Anterior cingulate cortex (tissue), 58 donors: ENCODE measurements at regions not wholly inside any gene's neighbourhood (a gene's known extent, or its start where the extent isn't known, plus 50 kb on each side); places are given as distances from the start of the nearest gene placed in this dataset.
"Not testable (repeated sequence)": the region's sequence is repeated elsewhere in the genome, so short reads cannot be mapped to it uniquely, and the experiment has no call there.

Experiments
- DNase-seq, 58 donors: peaks; one replicate each; lab custom pipeline; 2025; lab: John Stamatoyannopoulos, UW

DNA sequence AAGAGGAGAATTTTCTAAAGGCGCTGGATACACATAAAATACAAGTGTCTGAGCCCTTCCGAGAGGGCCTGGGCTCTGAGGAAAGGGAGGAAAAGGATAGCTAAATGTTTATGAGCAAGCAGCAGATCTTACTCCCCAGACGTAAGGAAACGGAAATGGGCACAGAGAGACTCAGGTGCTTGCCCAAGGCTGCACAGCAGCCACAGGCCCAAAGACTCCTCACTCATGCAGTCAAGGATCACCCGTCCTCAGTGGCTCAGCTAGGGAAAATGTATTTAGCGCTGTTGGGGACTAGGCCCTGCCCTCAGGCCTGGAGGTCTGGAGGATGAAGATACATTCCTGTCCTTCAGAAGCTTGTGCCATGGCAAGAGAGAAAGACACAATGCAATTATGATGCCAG is 107.2 kb upstream of the SYT13 start:
- DNase-seq, result no peak

DNA sequence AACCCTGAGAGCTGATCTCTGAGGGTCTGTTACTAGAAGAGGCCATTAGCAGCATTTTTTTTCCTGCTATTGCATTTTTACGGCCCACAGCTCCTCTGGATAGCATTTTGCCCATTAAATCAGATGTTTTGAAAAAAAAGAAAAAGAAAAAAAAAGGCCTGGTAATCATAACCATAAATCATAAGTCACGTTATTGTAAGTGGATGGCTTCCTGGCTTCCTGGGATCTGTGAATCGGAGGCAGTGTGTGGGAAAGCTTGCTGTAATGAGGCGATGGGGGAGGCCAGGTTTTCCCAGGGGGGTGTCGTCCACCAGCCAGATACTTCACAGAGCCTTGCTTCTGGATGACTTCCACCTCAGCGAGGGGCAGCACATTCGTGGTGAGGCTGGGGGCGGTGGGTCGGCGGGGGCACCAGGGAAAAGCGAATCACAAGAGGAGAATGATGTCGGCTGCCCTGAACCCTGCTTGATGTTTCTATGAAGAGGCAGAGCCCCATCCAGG is 106.5 kb upstream of the SYT13 start:
- DNase-seq, result no peak

DNA sequence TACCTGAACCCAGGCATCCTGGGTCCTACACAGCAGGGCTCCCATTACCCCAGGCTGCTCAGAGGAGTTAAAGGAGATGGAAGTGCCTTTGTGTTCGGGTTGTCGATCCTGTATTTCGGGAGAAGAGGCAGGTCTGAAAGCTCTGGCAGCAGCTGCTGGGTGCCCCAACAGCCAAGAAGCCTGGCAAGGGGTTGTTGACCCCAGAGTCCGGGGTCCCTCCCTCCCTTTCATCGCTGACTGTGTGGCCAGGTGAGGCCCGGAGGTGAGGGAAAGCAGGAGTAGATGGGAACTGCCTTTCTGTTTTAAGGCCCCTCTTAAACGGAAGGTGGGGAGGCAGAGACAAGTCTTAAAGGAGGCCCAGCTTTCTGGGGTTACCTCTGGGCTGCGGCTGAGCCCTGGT is 106.0 kb upstream of the SYT13 start:
- DNase-seq, result no peak

DNA sequence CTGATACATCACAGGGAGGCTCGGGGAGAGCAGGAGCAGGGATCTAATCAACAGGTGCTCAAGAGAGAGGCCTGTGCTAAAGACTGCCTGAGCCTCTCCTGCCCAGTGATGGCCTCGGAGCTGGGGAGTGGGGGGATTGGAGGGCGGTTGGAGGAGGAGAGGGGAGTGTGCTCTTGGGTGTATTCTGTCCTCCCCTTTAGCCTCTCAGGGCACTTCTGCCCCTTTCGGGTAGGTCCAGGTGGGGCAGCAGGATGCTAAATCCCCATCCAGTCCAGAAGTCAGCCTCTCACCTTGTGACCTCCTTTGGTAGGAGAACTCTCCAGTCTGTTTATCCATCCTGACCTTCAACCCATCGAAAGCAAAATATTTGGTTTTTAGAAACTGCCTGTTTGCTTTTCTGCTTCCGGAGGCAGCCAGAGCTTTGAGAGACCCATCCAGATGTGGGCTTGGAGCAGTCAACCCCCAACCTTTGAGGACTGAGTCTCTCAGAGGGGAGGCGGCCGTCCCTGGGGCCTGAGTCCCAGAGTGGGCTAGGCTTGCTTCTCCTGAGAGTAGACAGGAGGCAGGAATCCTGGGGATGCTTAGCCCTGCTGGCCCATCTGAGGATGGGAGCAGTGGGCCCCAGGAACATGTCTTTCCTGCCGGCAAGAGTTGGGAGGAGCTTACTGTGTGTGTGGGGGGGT is 105.2 kb upstream of the SYT13 start:
- no peak for DNase-seq

DNA sequence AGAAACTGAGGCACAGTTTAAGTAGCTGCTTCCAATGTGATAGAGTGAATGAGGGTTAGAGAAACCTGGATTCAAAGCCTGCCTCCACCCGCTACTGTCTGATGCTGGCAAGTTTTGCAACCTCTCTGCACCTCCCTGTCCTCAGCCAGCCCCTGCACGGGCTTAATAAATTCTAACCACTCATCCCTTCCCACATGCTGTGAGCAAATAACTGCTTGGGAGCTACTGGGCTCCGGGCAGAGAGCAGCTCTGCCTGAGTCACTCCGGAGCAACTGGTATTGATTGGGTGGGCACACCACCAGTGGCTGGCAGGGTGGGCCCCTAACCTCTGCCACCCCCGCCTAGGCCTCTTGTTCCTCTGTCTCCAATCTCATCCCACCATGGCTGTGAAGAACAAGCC is 104.3 kb upstream of the SYT13 start:
- no peak for DNase-seq

DNA sequence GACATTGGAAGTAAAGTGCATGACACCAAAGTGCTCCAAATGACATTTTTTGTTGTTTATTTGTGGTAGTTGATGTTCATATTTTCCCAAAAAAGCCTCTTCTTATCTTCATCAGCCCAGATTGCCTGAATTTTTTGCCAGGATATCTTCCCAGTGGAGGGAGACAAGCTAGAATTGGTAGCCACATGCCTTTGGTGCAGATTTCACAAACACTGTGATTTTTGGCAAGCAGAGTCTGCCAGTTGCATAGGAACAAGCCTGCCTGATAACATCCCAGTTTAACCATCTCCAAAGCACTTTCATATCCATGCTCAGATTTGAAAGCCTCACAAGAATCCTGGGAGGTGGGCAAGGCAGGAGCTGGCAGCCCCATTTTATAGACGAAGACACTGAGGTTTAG is 102.3 kb upstream of the SYT13 start:
- no peak for DNase-seq

DNA sequence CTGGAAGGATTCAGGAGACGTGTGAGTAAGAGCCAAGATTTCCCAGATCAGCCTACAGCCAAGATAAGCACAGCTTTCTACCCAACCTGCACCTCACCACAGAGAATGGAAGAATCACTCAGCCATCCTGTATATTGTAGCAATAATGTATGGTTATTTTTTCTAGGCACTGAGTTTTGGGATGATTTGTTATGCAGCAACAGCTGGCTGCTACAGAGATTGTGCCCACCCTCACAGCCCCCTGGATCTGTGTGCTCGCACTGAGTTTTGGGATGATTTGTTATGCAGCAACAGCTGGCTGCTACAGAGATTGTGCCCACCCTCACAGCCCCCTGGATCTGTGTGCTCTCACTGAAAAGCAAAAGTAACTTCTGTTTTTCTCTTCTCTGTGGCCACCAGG is 101.7 kb upstream of the SYT13 start:
- not testable (repeated sequence) for DNase-seq

DNA sequence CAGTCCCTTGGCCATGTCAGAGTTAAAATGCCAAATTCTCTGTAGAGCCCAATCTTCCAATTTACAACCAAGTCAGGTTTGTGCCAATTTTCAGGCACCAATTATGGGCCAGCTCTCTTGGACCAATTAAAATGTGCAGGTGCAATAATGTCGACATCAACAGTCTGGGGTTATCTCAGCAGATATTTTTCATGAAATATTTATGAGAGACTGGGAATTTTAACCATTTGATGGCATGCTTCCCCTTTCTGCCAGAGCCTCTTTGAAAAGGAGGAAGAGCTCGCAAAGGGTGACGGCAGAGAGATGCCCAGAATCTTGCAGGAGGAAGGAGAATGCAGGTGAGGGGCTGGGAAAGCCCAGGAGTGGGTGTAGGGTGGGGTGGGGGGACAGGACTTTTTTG is 100.8 kb upstream of the SYT13 start:
- no peak for DNase-seq

DNA sequence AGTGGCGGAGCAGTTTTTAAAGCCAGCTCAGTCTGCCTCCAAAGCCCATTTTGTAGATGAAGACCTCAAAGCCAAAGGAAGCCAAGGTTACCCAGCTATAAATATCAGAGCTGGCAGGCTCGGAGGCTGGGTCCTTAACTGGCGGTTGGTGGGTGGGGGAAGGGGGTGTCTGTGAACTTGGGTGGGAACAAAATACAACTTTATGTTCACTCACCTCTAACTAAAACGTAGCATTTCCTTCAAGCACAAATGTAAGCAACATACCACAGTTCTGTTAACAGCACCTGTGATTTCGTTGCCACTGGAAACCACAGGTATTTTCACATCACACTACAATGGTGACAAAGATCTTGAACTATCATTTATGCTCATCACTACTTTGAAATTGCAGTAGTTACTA is 99.7 kb upstream of the SYT13 start:
- DNase-seq, result no peak

DNA sequence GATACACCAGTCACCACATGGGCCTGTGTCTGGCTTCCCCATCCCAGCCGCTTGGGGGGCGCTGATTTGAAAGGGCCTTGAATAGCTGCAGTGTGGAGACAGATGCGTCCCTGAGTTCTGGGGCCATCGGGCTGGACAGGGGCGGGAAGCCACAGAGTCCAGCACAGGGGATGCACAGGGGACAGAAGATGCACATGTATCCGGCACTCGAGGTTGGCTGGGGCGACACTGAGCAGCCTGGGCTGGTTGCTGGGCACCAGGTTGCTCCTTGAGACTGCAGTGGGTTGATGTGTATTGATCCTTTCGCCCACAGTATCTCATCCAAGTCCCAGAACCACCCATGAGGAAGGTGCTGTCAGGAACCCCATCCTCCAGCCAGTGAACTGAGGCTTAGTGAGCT is 99.3 kb upstream of the SYT13 start:
- DNase-seq, result no peak

DNA sequence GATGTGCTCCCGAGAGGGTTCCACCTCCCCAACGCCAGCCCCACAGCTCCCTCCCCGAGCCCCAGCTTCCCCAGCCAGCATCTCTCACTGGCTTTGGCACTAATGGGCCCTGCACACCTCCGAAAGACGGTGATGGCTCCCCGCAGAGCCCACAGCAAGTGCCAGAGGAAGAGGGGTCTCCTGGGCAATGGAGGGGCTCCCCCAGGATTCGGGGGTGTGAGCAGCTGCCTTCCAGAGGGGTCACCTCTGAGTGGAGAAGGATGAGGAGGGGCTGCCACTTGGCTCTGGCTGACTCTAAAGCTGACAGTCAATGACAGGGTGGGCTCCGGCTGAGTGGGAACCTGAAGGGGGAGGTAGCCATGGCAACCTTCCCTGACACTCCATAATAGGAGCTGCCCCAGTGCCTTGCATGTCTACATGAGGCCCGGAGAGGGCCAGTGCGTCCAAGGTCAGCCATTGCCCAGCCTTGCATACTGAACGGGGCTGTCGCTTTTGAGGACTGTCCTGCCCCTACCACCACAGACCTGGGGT is 98.6 kb upstream of the SYT13 start:
- DNase-seq, result no peak

DNA sequence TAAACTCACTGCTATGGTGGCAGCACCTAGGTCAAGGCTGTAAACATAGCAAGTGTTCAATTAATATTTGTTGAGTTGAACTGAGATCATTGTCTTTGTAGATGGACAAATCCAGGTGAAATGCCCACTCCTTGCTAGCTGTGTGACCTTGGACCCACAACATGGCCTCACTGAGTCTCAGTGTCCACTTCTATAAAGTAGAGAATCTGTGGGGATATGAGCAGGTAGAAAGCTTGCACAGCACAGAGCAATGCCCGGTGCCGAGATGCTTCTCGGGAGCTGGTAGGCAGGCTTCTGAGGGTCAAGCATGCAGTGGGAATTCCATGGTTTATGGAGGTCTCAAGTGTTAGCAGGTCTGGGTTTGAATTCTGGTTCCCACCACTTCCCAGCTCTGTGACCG is 97.9 kb upstream of the SYT13 start:
- no peak for DNase-seq

DNA sequence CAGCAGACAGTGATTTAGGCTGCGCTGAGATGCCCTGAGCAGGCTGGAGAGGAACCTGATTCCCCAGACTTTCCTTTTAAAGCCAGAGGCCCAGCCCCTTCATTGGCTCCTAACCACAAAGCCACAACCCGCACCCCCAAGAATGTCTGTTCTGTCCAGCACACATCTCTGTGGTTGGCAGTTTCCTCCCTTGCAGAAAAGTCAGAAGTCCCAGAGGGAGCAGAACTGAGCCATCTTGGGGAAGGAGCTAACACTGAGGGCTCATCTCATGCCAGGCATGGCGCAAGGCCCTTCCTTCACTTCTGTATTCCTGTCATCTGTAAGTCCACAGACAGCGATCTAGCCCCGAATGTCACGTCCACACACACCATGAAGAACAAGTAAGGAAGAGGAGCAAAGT is 97.1 kb upstream of the SYT13 start:
- peak in 5 of 58 donors; percentile 12 to 42 (median 30) for DNase-seq

DNA sequence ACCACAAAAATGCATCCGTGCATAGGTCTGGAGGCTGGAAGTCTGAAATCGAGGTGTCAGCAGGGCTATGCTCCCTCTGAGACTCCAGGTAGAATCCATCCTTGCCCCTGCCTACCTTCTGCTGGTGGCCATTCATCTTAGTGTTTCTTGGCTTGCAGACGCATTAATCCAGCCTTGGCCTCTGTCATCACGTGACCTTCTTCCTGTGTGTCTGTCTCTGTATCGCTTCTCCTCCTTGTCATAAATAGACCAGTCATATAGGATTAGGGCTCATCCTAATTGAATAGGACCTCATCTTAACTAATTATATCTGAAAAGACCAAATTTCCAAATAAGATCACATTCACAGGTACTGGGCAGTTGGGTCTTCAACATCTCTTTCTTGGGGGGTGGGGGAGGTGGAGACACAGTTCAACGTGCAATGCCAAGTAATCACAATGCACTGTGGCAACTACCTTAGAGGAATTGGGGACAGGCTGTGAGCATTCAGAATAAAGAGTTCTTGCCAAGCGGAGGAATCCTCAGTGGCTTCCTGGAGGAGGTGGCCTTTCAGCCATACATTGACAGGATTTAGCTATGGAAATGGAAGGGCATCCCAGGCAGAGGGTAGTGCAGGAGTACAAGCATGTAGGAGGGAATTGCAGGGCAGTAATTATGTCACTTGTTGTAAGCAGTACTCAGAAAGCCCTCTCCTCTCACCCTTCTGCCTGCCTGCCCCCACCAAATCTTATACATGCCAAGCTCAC is 96.2 kb upstream of the SYT13 start:
- DNase-seq, result no peak

DNA sequence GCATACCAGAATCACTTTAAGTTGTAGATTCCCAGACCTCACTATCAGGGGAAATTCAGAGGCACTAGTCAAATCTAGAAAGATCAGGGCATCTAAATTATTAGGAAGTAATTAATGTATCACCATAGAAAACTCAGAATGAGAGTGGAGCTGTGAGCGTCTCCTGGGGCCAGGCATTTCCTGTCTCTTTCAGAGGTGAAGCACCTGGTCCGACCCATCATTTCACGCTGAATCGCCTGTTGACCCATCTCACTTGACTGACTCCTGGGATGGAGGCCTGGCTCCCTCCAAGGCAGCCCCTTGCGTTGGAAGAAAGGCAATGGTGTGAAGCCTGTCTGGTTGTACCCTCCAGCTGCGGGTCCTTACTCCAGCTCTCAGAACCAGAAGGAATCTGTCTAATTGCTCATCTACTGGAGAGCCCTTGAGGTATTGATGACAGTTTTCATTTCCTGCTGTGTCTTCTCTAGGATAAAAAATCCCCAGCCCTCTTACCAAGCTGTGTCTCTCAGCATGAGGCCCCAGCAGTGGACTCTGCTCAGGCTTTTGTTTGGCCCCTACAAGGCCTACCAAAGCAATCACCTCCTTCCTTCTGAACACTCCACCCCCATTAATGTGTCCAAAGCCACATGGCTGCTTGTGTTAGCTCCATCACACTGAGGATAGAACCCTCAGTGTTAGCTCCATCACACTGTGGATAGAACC is 93.2 kb upstream of the SYT13 start:
- no peak for DNase-seq

DNA sequence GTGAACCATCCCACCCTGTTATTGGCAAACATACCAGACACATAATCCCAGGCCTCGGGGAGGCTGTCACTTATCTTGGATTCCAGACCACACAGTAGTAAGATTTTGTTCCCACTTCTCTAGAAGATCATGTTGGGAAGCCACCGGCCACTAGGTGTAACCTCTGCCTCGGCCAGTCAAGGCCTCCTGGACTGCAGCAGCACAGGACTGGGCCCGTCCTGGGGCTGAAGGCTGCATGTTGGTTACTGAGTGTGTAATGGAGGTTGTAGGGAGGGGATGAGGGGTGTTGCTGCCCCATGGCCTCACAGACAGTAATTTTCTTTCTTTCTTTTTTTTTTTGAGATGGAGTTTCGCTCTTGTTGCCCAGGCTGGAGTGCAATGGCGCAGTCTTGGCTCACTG is 92.4 kb upstream of the SYT13 start:
- no peak for DNase-seq

DNA sequence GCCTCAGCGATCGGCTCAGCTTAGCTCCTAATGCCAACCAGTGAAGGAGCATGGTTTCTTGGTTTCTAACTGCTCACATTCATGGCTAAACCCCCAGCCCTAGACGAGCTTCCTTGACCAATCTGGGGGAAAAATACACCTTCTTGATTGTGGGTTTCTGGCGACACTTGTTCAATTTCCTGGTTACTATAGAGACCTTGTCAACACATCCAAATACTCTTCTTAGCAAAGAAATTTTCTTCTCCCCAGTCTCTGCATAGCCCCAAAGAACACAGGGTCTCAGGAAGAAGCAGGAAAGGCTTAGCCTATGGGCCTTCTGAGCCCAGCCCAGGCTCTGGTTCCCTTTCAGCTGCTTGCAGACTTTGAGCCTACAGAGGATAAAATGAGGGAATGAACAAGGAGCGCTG is 88.5 kb upstream of the SYT13 start:
- DNase-seq, result no peak

DNA sequence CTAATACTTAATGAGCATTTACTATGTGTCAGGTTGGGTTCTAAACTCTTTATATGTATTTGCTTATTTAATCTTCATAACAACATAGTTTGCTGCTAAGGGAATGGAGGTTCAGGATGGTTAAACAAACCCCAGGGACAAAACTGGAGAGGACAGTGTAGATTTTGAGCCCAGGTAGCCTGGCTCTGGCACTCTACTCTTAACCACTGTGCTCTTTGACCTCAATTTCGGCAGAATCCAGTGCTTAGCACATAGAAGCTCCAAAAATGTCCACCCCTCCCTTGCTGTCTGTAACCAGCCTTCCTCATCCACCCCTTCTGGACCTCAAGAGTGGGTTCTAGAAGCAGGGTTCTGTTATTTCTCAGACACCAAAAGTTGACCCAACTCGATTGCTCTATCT is 88.0 kb upstream of the SYT13 start:
- DNase-seq, result no peak

DNA sequence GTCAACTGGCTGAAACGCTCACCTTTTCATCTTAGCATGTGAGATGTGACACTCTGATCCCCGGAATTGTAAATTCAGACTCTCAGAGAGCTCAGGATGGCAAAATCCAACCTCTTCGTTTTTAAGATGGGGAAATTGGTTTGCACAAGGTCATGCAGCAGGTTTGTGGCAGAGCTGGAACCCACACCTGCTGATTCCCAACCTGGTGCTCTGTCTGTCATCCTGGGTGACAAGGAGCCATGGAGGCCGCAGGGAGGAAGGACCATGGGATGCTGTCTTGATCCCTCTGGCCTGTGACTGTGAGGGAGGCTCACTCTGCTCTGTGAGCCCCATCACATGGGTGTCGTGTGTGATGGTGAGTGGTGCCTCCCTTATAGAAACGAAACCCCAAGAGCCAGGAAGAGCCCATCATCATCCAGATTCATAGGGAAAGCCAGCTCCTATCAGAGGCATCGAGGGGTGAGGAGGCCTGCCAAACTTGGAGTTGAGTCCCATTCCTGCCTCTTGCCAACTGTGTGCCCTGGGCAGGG is 87.4 kb upstream of the SYT13 start:
- DNase-seq, result no peak

DNA sequence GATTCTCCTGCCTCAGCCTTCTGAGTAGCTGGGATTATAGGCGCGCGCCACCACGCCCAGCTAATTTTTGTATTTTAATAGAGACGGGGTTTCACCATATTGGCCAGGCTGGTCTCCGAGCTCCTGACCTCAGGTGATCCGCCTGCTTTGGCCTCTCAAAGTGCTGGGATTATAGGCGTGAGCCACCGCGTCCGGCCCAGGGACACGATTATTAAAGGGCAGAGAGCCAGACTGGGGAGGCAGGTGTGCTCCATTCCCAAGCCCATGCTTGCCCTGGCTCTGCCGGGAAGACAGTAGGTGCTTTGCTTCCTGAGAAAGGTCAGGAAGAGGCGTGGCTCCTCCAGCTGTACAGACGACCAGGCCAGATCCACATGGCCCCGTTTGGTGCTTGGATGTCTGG is 86.3 kb upstream of the SYT13 start:
- not testable (repeated sequence) for DNase-seq
